OCI-LY1 (cell line): ENCODE measurements at regions not wholly inside any gene's neighbourhood (a gene's known extent, or its start where the extent isn't known, plus 50 kb on each side); places are given as distances from the start of the nearest gene placed in this dataset.

Experiments
- H2AFZ ChIP-seq: fragments of 200-600 bp; sonication (generic), shearing (Covaris generic); 2 replicates; pipeline ENCODE4 v1.6.0; 2014; ENCODE audit warnings: antibody characterized with exemption, mild to moderate bottlenecking, low read length
- H3F3A ChIP-seq: fragments of 200-600 bp; sonication (generic), shearing (Covaris generic); 2 replicates; pipeline ENCODE4 v1.6.0; 2014; ENCODE audit warnings: mild to moderate bottlenecking, antibody characterized with exemption, low read length, moderate library complexity; ENCODE audit not compliant: insufficient read depth
- H3K27ac ChIP-seq: fragments of 200-600 bp; sonication (generic); 2 replicates; pipeline ENCODE4 v1.5.1; 2014; ENCODE audit warnings: low read length, mixed run types, mild to moderate bottlenecking, low read depth; ENCODE audit not compliant: poor library complexity, severe bottlenecking
- H3K27me3 ChIP-seq: fragments of 200-600 bp; sonication (generic); 2 replicates; pipeline ENCODE4 v1.6.0; 2014; ENCODE audit warnings: antibody characterized with exemption, mild to moderate bottlenecking, low read length, moderate library complexity; ENCODE audit not compliant: insufficient read depth
- H3K36me3 ChIP-seq: fragments of 200-600 bp; sonication (generic); 2 replicates; pipeline ENCODE4 v1.6.1; 2014; ENCODE audit warnings: mild to moderate bottlenecking, antibody characterized with exemption, low read length, moderate library complexity, mixed read lengths; ENCODE audit not compliant: insufficient read depth
- H3K4me1 ChIP-seq: fragments of 200-600 bp; sonication (generic); 2 replicates; pipeline ENCODE4 v1.5.1; 2014; ENCODE audit warnings: mild to moderate bottlenecking, low read length, moderate library complexity; ENCODE audit not compliant: insufficient read depth, severe bottlenecking
- H3K4me2 ChIP-seq: fragments of 200-600 bp; sonication (generic), shearing (Covaris generic); 2 replicates; pipeline ENCODE4 v1.6.1; 2014; ENCODE audit warnings: low read length
- H3K4me3 ChIP-seq: fragments of 200-600 bp; sonication (generic); 2 replicates; pipeline ENCODE4 v1.5.1; 2014; ENCODE audit warnings: low read length, low read depth, mild to moderate bottlenecking, mixed read lengths; ENCODE audit not compliant: poor library complexity, severe bottlenecking
- H3K79me2 ChIP-seq: fragments of 200-600 bp; shearing (Covaris generic); 2 replicates; pipeline ENCODE4 v1.6.1; 2016; ENCODE audit warnings: mixed run types, low read length, mixed read lengths; ENCODE audit not compliant: insufficient read depth
- H3K9ac ChIP-seq: fragments of 200-600 bp; sonication (generic), shearing (Covaris generic); 2 replicates; pipeline ENCODE4 v1.6.1; 2014; ENCODE audit warnings: mild to moderate bottlenecking, low read length, mixed read lengths
- H3K9me2 ChIP-seq: fragments of 200-600 bp; sonication (generic), shearing (Covaris generic); 2 replicates; pipeline ENCODE4 v1.6.1; 2014; ENCODE audit warnings: low read depth, mild to moderate bottlenecking, low read length, mixed read lengths
- H3K9me3 ChIP-seq: fragments of 200-600 bp; shearing (Covaris generic); 2 replicates; pipeline ENCODE4 v1.6.1; 2014; ENCODE audit warnings: low read length, mixed read lengths
- H4K20me1 ChIP-seq: fragments of 200-600 bp; sonication (generic), shearing (Covaris generic); 2 replicates; pipeline ENCODE4 v1.6.0; 2016; ENCODE audit warnings: mild to moderate bottlenecking, low read length; ENCODE audit not compliant: insufficient read depth
- EZH2 ChIP-seq: fragments of 200-600 bp; sonication (generic), shearing (Covaris generic); IDR thresholded peaks from 2 replicates; pipeline ENCODE4 v1.8.0; 2017; ENCODE audit warnings: borderline replicate concordance, mixed run types, mild to moderate bottlenecking, antibody characterized with exemption, low read length, moderate library complexity, mixed read lengths
- TF ChIP-seq, protein P1 (sequence below): fragments of 200-600 bp; sonication (generic), shearing (Covaris generic); IDR thresholded peaks from 2 replicates; pipeline ENCODE4 v1.5.1; 2017; ENCODE audit warnings: mild to moderate bottlenecking, antibody characterized with exemption, low read length, moderate library complexity, mixed read lengths

DNA sequence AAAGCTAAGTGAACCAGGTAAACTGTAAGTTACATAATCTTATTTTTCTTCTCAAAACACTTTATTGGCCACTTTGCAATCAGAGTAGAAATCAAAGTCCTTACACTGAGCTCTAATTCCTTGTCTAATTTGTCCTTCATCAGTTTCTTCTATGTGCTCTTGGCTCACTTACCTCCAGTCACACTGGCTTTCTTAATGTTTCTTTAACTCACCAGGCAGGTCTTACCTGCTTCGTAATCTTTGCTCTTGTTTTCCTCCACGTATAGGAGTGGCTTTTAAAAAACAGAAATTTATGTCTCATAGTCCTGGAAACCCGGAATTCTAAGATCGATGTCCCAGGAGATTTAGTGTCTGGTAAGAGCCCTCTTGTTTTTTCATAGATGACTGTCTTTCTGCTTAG lies 1462.1 kb downstream of the FSTL5 start:
- Histone ChIP-seq H3K27ac (no peak overlapping the region), H3K9ac (no peak overlapping the region), H3K27me3 (no peaks in the 10 kb centered on the region), H3K9me2 (no peaks in the 10 kb centered on the region), H4K20me1 (no peaks in the 10 kb centered on the region), H3K36me3 (no peaks in the 10 kb centered on the region), H3K4me1 (no peaks in the 10 kb centered on the region), H3K9me3 (no peaks in the 10 kb centered on the region), H3K79me2 (no peaks in the 10 kb centered on the region), H3F3A (no peaks in the 10 kb centered on the region), H2AFZ (no peak overlapping the region), H3K4me3 (no peak overlapping the region), H3K4me2 (no peak overlapping the region)
- TF ChIP-seq, protein P1, sequence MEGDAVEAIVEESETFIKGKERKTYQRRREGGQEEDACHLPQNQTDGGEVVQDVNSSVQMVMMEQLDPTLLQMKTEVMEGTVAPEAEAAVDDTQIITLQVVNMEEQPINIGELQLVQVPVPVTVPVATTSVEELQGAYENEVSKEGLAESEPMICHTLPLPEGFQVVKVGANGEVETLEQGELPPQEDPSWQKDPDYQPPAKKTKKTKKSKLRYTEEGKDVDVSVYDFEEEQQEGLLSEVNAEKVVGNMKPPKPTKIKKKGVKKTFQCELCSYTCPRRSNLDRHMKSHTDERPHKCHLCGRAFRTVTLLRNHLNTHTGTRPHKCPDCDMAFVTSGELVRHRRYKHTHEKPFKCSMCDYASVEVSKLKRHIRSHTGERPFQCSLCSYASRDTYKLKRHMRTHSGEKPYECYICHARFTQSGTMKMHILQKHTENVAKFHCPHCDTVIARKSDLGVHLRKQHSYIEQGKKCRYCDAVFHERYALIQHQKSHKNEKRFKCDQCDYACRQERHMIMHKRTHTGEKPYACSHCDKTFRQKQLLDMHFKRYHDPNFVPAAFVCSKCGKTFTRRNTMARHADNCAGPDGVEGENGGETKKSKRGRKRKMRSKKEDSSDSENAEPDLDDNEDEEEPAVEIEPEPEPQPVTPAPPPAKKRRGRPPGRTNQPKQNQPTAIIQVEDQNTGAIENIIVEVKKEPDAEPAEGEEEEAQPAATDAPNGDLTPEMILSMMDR, result no peak
- TF ChIP-seq EZH2, result no peak

DNA sequence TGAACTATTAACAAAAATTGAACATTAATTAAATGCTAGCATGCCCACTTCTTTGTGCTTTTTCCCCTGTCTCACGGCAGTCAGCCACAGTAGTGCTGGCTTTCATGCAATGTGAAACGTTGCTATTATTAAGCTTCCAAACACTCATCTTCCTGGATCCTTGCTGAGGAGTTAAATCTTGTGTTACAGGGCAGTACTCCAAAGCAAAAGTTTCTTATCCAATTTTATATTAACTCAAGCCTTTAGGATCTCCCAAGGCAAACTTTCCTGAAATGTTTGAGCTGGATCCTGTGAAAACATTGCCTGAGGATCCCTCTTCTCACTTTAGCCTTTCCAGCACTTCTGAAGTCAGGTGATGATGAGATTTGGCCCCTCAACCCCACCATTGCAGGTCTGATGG lies 1454.8 kb downstream of the FSTL5 start:
- Histone ChIP-seq H3K9me3 (no peaks in the 10 kb centered on the region), H3K4me3 (no peak overlapping the region), H3K27ac (no peak overlapping the region), H3K36me3 (no peaks in the 10 kb centered on the region), H3K4me1 (no peaks in the 10 kb centered on the region), H3K79me2 (no peaks in the 10 kb centered on the region), H4K20me1 (no peaks in the 10 kb centered on the region), H3K9me2 (no peaks in the 10 kb centered on the region), H3F3A (no peaks in the 10 kb centered on the region), H2AFZ (no peak overlapping the region), H3K9ac (no peak overlapping the region), H3K27me3 (no peaks in the 10 kb centered on the region), H3K4me2 (no peak overlapping the region)
- TF ChIP-seq EZH2, result no peak
- TF ChIP-seq, protein P1, result no peak

DNA sequence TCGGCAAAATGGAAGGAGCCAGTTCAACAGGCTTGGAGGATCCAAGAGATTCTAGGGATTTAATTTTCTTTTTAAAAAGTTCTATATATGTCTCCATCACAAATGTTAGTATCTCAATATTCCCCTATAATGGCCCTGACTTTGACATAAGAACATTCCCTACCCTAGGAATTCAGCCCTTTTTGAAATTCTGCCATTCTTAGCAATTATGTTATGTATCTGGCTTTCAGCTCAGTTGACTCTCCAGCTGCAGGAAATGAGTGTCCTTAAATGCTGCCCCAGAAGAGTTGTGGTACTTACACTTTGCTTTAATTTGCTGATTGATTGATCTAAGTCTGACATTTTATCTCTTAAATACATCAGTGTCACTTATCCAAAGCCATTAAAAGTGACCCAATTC lies 1454.3 kb downstream of the FSTL5 start:
- H3K9me3 ChIP-seq, result no peaks in the 10 kb centered on the region
- no peak overlapping the region for H3K4me3 ChIP-seq
- H3K9ac ChIP-seq, result no peak overlapping the region
- H3K27ac ChIP-seq, result no peak overlapping the region
- no peaks in the 10 kb centered on the region for H3K79me2 ChIP-seq
- H3K36me3 ChIP-seq, result no peaks in the 10 kb centered on the region
- no peaks in the 10 kb centered on the region for H3K4me1 ChIP-seq
- H3K4me2 ChIP-seq, result no peak overlapping the region
- H2AFZ ChIP-seq, result no peak overlapping the region
- H3K27me3 ChIP-seq, result no peaks in the 10 kb centered on the region
- no peaks in the 10 kb centered on the region for H3K9me2 ChIP-seq
- no peaks in the 10 kb centered on the region for H4K20me1 ChIP-seq
- no peaks in the 10 kb centered on the region for H3F3A ChIP-seq
- TF ChIP-seq EZH2, result no peak
- TF ChIP-seq, protein P1, result no peak
